DMS 273 (cell line): ENCODE measurements at regions not wholly inside any gene's neighbourhood (a gene's known extent, or its start where the extent isn't known, plus 50 kb on each side); places are given as distances from the start of the nearest gene placed in this dataset.
A peak's percentile ranks its signal among the peaks of the same experiment; 100 is the strongest.

Experiments
- DNase-seq: peaks from one replicate; lab custom pipeline; 2025; ENCODE audit not compliant: unreplicated experiment; lab: John Stamatoyannopoulos, UW

DNA sequence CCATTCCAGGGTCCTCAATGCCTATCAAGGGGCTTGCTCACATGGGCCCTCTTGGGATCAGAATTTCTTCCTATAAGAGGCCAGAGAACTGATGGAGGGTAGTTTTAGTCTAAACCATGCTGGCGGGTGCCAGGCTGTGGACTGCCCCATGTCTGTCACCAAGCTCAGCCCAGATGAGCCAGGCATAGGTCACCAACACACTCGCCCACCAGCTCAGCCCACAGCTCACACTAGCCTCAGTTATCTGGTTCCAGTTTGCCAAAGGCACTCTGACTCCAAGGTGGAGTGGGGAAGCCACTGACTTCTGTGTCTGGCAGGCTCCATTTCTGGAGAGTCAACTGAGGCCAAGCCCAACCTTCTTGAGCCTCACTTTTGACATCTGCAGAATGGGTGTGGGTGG lies 50.7 kb upstream of the INSYN1 start:
- no peak for DNase-seq

GRCh38 chr15:73805504-73806089 lies 52.4 kb upstream of the INSYN1 start:
- DNase-seq, result no peak

DNA sequence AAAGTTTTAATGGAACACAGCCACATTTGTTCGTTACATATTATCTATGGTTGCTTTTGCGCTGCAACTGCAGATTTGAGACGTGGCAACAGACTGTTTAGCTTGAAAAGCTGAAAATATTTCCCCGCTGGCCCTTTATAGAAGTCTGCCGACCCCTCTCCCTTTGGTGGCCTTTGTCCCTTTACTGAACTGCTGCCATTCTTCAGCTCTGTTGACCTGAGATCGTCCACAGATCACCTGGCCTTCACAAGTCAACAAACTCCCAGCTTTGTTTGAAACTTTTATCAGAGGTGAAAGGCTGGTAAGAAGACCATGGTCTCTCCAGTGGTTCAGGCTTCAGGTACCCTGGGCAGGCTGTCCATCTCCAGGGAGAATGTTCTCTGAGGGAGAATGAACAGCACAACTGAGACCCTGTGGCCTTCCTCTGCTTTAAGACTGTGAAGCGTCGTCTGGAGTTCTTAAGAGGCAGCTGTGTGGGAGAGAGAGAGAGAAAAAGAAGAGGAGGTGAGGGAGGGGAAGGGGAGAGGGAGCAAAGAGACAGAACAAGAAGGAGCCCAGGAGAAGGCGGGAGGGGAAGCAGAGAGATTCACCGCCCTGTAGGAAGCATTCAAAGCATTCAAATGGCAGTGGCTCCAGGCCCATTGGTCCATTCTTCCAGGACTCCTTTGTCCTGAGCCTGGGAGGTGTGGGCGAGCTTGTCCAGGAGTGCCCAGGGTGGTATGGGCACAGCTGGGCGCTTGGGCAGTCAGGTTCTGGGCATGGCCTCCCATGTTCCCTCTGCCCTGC lies 53.7 kb upstream of the INSYN1 start:
- no peak for DNase-seq

GRCh38 chr15:73807865-73808264 lies 54.7 kb upstream of the INSYN1 start:
- no peak for DNase-seq

GRCh38 chr15:73809728-73810501 lies 56.8 kb upstream of the INSYN1 start:
- DNase-seq, result peak; percentile 38

GRCh38 chr15:73812806-73813465 lies 59.8 kb upstream of the INSYN1 start:
- no peak for DNase-seq

DNA sequence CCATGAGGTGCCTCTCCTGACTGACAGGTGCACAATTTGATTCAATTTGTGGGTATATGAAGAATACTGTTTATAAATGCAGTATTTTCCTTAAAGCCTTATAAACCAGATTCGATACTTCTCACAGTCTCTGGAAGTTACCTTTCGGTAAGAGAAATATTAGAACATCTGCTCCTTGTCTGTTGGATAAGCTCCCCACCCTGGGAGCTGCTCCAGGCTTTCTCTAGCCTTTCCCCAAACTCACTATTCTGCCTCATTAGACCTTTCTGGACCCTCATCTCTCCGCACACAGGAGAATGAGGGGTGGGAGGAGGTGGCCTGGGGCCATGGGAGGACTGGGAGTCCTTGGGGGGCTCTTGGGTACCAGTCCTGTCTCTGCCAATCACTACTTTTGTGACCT lies 59.8 kb upstream of the TBC1D21 start:
- no peak for DNase-seq

GRCh38 chr15:73818308-73818985 lies 54.9 kb upstream of the TBC1D21 start:
- DNase-seq, result peak; percentile 86

- DNase-seq, result no peak
Observed at GRCh38 chr15:73821181-73821580, 52.2 kb upstream of the TBC1D21 start.

- DNase-seq, result no peak
Observed at GRCh38 chr15:73822998-73823397, 50.4 kb upstream of the TBC1D21 start.
